ENCODE measurements at regions not wholly inside any gene's neighbourhood (a gene's known extent, or its start where the extent isn't known, plus 50 kb on each side); places are given as distances from the start of the nearest gene placed in this dataset.

GRCh38 chr13:60229708-60230272 is 66.1 kb upstream of the DIAPH3 start:
- TF ChIP-seq RAD21 (conservative IDR thresholded peaks at IDR 0.05) (no peak), CTCF (IDR thresholded peaks at IDR 0.05; ENCODE audit: poor library complexity, severe bottlenecking) (no peak), SMC3 (conservative IDR thresholded peaks at IDR 0.05; ENCODE audit: poor library complexity) (no peak)
